ENCODE measurements at regions not wholly inside any gene's neighbourhood (a gene's known extent, or its start where the extent isn't known, plus 50 kb on each side); places are given as distances from the start of the nearest gene placed in this dataset.

- no peak overlapping the region for H3K27ac Mint-ChIP-seq
- POLR2A ChIA-PET = no interaction called here
- no peak for ATAC-seq (ENCODE audit: low read depth)
- H3K4me1 Mint-ChIP-seq = peaks cover 13% of the 10 kb centered on the region
- no peaks in the 10 kb centered on the region for H3K9me3 Mint-ChIP-seq
- no peaks in the 10 kb centered on the region for H3K36me3 Mint-ChIP-seq
- H3K4me3 Mint-ChIP-seq = no peak overlapping the region
- peaks cover 55% of the 10 kb centered on the region for H3K27me3 Mint-ChIP-seq
- DNase-seq = no peak
Measured at GRCh38 chr1:54497338-54497737, 50.7 kb upstream of the ACOT11 start.

- DNase-seq (no peak), ATAC-seq (ENCODE audit: low read depth) (no peak)
- H3K27ac Mint-ChIP-seq = no peak overlapping the region
- H3K9me3 Mint-ChIP-seq = no peaks in the 10 kb centered on the region
- no peaks in the 10 kb centered on the region for H3K36me3 Mint-ChIP-seq
- POLR2A ChIA-PET = no interaction called here
- peaks cover 50% of the 10 kb centered on the region for H3K27me3 Mint-ChIP-seq
- peaks cover 8% of the 10 kb centered on the region for H3K4me1 Mint-ChIP-seq
- no peak overlapping the region for H3K4me3 Mint-ChIP-seq
Measured at GRCh38 chr1:54495954-54496353, 52.1 kb upstream of the ACOT11 start.

- Mint-ChIP-seq H3K4me1 (peaks cover 7% of the 10 kb centered on the region), H3K27me3 (peaks cover 39% of the 10 kb centered on the region), H3K4me3 (no peak overlapping the region), H3K27ac (no peak overlapping the region), H3K36me3 (no peaks in the 10 kb centered on the region), H3K9me3 (no peaks in the 10 kb centered on the region)
- POLR2A ChIA-PET = no interaction called here
- no peak for DNase-seq
- ATAC-seq (ENCODE audit: low read depth) = no peak
Measured at GRCh38 chr1:54493608-54494007, 54.4 kb upstream of the ACOT11 start.

GRCh38 chr1:54490361-54491248 is 57.4 kb upstream of the ACOT11 start:
- DNase-seq (no peak), ATAC-seq (ENCODE audit: low read depth) (no peak)
- H3K27ac Mint-ChIP-seq = no peak overlapping the region
- peaks cover 28% of the 10 kb centered on the region for H3K27me3 Mint-ChIP-seq
- H3K4me1 Mint-ChIP-seq = peaks cover 23% of the 10 kb centered on the region
- POLR2A ChIA-PET = interaction anchor here (0.7 to 6.6 kb wide), 4 partner anchors 14 to 438 kb away, joined by 4 to 74 read pairs (median 8); partner anchors contain the start of genes SSBP3, TCEANC2 and TMEM59
- H3K4me3 Mint-ChIP-seq = peak overlapping the region; percentile 22
- H3K36me3 Mint-ChIP-seq = no peaks in the 10 kb centered on the region
- no peaks in the 10 kb centered on the region for H3K9me3 Mint-ChIP-seq

GRCh38 chr1:54489627-54490250 is 58.3 kb upstream of the ACOT11 start:
- peaks cover 27% of the 10 kb centered on the region for H3K4me1 Mint-ChIP-seq
- ATAC-seq (ENCODE audit: low read depth) (peak; percentile 5), DNase-seq (no peak)
- POLR2A ChIA-PET = interaction anchor here (0.6 to 6.6 kb wide), 15 partner anchors 10 to 437 kb away, joined by 3 to 74 read pairs (median 5); partner anchors contain the start of genes SSBP3, TCEANC2 and TMEM59
- H3K27me3 Mint-ChIP-seq = peaks cover 24% of the 10 kb centered on the region
- H3K36me3 Mint-ChIP-seq = no peaks in the 10 kb centered on the region
- no peak overlapping the region for H3K27ac Mint-ChIP-seq
- peak overlapping the region; percentile 86 for H3K4me3 Mint-ChIP-seq
- H3K9me3 Mint-ChIP-seq = no peaks in the 10 kb centered on the region

GRCh38 chr1:54488779-54489626 is 59.0 kb upstream of the ACOT11 start:
- no peaks in the 10 kb centered on the region for H3K9me3 Mint-ChIP-seq
- ATAC-seq (ENCODE audit: low read depth) = peak; percentile 69
- peaks cover 27% of the 10 kb centered on the region for H3K4me1 Mint-ChIP-seq
- peak overlapping the region; percentile 86 for H3K4me3 Mint-ChIP-seq
- H3K27ac Mint-ChIP-seq = peak overlapping the region; percentile 81
- peak; percentile 89 for DNase-seq
- POLR2A ChIA-PET = interaction anchor here (0.6 to 6.6 kb wide), 15 partner anchors 9 to 436 kb away, joined by 3 to 74 read pairs (median 5); partner anchors contain the start of genes SSBP3, TCEANC2 and TMEM59
- no peaks in the 10 kb centered on the region for H3K36me3 Mint-ChIP-seq
- peaks cover 24% of the 10 kb centered on the region for H3K27me3 Mint-ChIP-seq

DNA sequence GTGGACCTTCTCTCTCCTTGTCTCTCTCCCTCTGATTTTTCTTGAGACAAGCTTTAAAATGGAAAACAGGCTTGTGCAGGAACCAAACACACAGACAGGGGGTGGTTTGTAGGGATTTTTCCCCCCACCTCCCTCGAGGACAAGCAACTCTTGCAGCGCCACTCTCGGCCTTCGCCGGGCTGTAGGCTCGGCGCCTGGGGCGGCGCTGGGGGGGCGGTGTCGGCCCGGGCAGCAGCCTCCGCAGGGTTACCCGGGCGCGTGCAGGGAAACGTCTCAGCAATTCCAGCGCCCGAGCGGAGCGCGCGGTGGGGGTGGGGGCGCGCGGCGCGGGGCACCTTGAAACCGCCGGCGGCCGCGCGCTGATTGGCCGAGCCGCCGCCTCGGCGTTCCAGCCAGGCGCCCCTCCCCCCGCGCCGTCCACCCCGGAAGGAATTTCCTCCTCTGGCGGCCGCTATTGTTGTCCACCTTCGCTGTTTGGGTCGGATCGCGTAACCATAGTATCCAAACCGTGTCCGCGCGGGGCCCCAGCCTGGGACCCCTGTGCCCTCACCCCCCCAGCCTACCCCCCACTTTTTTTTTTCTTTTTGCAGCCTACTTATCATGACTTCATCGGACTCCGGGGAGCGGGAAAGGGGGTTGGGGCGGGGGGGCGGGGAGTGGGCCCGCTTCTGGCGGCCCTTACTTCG is 59.8 kb upstream of the ACOT11 start:
- H3K4me1 Mint-ChIP-seq = peaks cover 27% of the 10 kb centered on the region

GRCh38 chr1:54487571-54488050 is 60.4 kb upstream of the ACOT11 start:
- Mint-ChIP-seq H3K9me3 (no peaks in the 10 kb centered on the region), H3K4me1 (peaks cover 27% of the 10 kb centered on the region), H3K4me3 (peak overlapping the region; percentile 86), H3K27ac (peak overlapping the region; percentile 75), H3K27me3 (peaks cover 19% of the 10 kb centered on the region), H3K36me3 (no peaks in the 10 kb centered on the region)
- ATAC-seq (ENCODE audit: low read depth) (no peak), DNase-seq (no peak)
- POLR2A ChIA-PET = interaction anchor here (0.8 to 6.6 kb wide), 5 partner anchors 11 to 201 kb away, joined by 3 to 74 read pairs (median 19); partner anchors contain the start of gene SSBP3

More for the DNA sequence above, 59.8 kb upstream of the ACOT11 start:
- peak overlapping the region; percentile 86 for H3K4me3 Mint-ChIP-seq
- DNase-seq = peak; percentile 88
- POLR2A ChIA-PET = interaction anchor here (1.6 to 6.6 kb wide), 6 partner anchors 12 to 307 kb away, joined by 5 to 74 read pairs (median 12); partner anchors contain the start of gene SSBP3
- no peaks in the 10 kb centered on the region for H3K36me3 Mint-ChIP-seq
- peak overlapping the region; percentile 39 for H3K27ac Mint-ChIP-seq
- peak; percentile 50 for ATAC-seq (ENCODE audit: low read depth)
- H3K9me3 Mint-ChIP-seq = no peaks in the 10 kb centered on the region
- H3K27me3 Mint-ChIP-seq = peaks cover 19% of the 10 kb centered on the region

DNA sequence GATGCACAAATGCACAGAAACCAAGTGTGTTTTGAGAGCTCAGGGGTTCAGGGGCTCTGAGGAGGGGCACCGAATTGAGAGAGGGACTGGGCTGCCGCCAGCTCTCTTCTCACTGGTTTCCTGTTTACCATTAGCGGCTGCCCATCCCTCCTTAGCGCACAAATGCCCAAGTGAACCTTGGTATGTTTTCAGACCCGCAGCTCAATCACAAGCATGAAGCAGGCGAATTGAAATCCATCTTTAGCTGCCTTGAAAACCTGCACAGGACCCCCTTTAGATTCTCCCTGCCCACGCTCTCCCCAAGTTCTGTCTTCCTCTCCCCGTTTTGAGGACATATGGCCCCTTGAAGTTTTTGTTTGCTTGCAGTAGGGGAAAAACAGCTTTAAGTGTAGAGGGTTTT is 61.1 kb upstream of the ACOT11 start:
- DNase-seq (no peak), ATAC-seq (ENCODE audit: low read depth) (no peak)
- Mint-ChIP-seq H3K9me3 (no peaks in the 10 kb centered on the region), H3K4me3 (peak overlapping the region; percentile 26), H3K36me3 (no peaks in the 10 kb centered on the region), H3K27me3 (peaks cover 19% of the 10 kb centered on the region), H3K27ac (peak overlapping the region; percentile 7), H3K4me1 (peaks cover 28% of the 10 kb centered on the region)
- POLR2A ChIA-PET = interaction anchor here (0.8 to 6.6 kb wide), 6 partner anchors 10 to 82 kb away, joined by 3 to 74 read pairs (median 7); partner anchors contain the start of gene SSBP3

DNA sequence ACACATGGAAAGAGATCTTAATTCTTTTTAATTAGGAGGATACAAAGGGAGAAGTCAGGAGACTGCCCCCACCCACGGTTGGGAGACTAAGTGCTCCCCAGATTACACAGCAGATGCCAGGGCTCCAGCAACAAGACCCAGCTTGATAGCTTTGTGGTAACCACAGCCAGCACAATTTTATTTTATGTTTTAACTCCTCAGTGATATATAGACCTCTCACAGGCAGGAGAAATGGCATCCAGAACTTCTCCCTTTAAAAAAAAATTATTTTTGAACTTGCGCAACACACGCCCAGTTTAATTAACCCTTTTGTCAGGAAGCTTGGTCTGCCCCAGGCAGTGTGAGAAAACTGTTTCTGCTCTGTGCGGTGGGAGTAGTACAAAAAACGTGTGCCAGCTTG is 62.6 kb upstream of the ACOT11 start:
- Mint-ChIP-seq H3K4me3 (no peak overlapping the region), H3K4me1 (peaks cover 38% of the 10 kb centered on the region)
- DNase-seq = no peak

GRCh38 chr1:54483875-54484437 is 64.1 kb upstream of the ACOT11 start:
- ATAC-seq (ENCODE audit: low read depth) (no peak), DNase-seq (no peak)
- H3K36me3 Mint-ChIP-seq = no peaks in the 10 kb centered on the region
- peaks cover 45% of the 10 kb centered on the region for H3K4me1 Mint-ChIP-seq
- no peak overlapping the region for H3K27ac Mint-ChIP-seq
- H3K4me3 Mint-ChIP-seq = no peak overlapping the region
- peaks cover 9% of the 10 kb centered on the region for H3K27me3 Mint-ChIP-seq
- H3K9me3 Mint-ChIP-seq = no peaks in the 10 kb centered on the region
- POLR2A ChIA-PET = interaction anchor here (6.6 kb wide), 1 partner anchor 77 kb away, joined by 74 read pairs; the partner anchor contains the start of gene SSBP3

More for the DNA sequence above, 62.6 kb upstream of the ACOT11 start:
- Mint-ChIP-seq H3K27ac (no peak overlapping the region), H3K36me3 (no peaks in the 10 kb centered on the region), H3K9me3 (no peaks in the 10 kb centered on the region), H3K27me3 (peaks cover 9% of the 10 kb centered on the region)
- POLR2A ChIA-PET = interaction anchor here (0.7 to 6.6 kb wide), 4 partner anchors 9 to 198 kb away, joined by 3 to 74 read pairs (median 16); partner anchors contain the start of gene SSBP3
- ATAC-seq (ENCODE audit: low read depth) = no peak

All from activated naive CD8-positive, alpha-beta T cell treated with anti-CD3 and anti-CD28 coated beads, Interleukin-2, amount 10 ng/mL, durations not matched to agents 7 days and 5 days (primary cell).